Keratinocyte (primary cell): ENCODE measurements at regions not wholly inside any gene's neighbourhood (a gene's known extent, or its start where the extent isn't known, plus 50 kb on each side); places are given as distances from the start of the nearest gene placed in this dataset.

Experiments used
- DNase-seq: peaks from one replicate; pipeline ENCODE4 v3.0.0-alpha.2; 2011; ENCODE audit warnings: low read depth, missing footprints, low spot score
- FAIRE-seq: peaks from 2 replicates; lab custom pipeline; 2011; peaks lifted over from hg19 to GRCh38; lab: Jason Lieb, UNC
- H2AFZ ChIP-seq: 2 replicates; pipeline ENCODE4 v1.6.0; 2012; ENCODE audit warnings: low read length, control low read depth, inconsistent platforms; ENCODE audit not compliant: control insufficient read depth
- H3K27ac ChIP-seq: 2 replicates; pipeline ENCODE4 v1.5.1; 2011; ENCODE audit warnings: low read length; ENCODE audit not compliant: control insufficient read depth, insufficient read depth
- H3K27me3 ChIP-seq: 3 replicates; pipeline ENCODE4 v1.6.0; 2011; ENCODE audit warnings: low read length; ENCODE audit not compliant: control insufficient read depth, insufficient read depth; ENCODE audit errors: extremely low read depth
- H3K36me3 ChIP-seq, 2 experiments: 2 replicates in 1 of 2; 3 replicates in 1 of 2; pipeline ENCODE4 v1.5.1; 2011; ENCODE audit warnings: low read length in 2 of 2, mild to moderate bottlenecking in 1 of 2; ENCODE audit not compliant: control insufficient read depth in 2 of 2, insufficient read depth in 2 of 2; ENCODE audit errors: extremely low read depth in 1 of 2
- H3K4me1 ChIP-seq: 3 replicates; pipeline ENCODE4 v1.5.1; 2011; ENCODE audit warnings: low read length; ENCODE audit not compliant: control insufficient read depth, insufficient read depth; ENCODE audit errors: extremely low read depth
- H3K4me2 ChIP-seq: 3 replicates; pipeline ENCODE4 v1.6.0; 2011; ENCODE audit warnings: low read depth, low read length; ENCODE audit not compliant: control insufficient read depth, insufficient read depth; ENCODE audit errors: extremely low read depth
- H3K4me3 ChIP-seq, 3 experiments: fragments of 200-600 bp in 1 of 3; sonication (generic) in 1 of 3; 2 replicates in 2 of 3; 3 replicates in 1 of 3; pipeline ENCODE4 v1.5.1; 2011 to 2016; ENCODE audit warnings: low read length in 3 of 3, mild to moderate bottlenecking in 3 of 3, control low read depth in 2 of 3, inconsistent platforms in 1 of 3, low read depth in 1 of 3, mixed read lengths in 1 of 3, mixed run types in 1 of 3, moderate library complexity in 1 of 3; ENCODE audit not compliant: control insufficient read depth in 2 of 3, insufficient read depth in 2 of 3; ENCODE audit errors: extremely low read depth in 1 of 3
- H3K79me2 ChIP-seq: 2 replicates; pipeline ENCODE4 v1.6.0; 2012; ENCODE audit warnings: low read length; ENCODE audit not compliant: control insufficient read depth, insufficient read depth
- H3K9ac ChIP-seq: 3 replicates; pipeline ENCODE4 v1.6.0; 2011; ENCODE audit warnings: low read length; ENCODE audit not compliant: control insufficient read depth, insufficient read depth; ENCODE audit errors: extremely low read depth
- H3K9me1 ChIP-seq: 3 replicates; pipeline ENCODE4 v1.6.0; 2011; ENCODE audit warnings: low read length; ENCODE audit not compliant: control insufficient read depth, insufficient read depth; ENCODE audit errors: extremely low read depth
- H3K9me3 ChIP-seq: 2 replicates; pipeline ENCODE4 v1.5.1; 2012; ENCODE audit warnings: low read depth, low read length; ENCODE audit not compliant: control insufficient read depth
- H4K20me1 ChIP-seq: 3 replicates; pipeline ENCODE4 v1.6.0; 2011; ENCODE audit warnings: low read length; ENCODE audit not compliant: control insufficient read depth, insufficient read depth; ENCODE audit errors: extremely low read depth
- CTCF ChIP-seq, 3 experiments: IDR thresholded peaks in 1 of 3; conservative IDR thresholded peaks in 1 of 3; optimal IDR thresholded peaks in 1 of 3; 2 replicates in 2 of 3; 3 replicates in 1 of 3; pipeline versions ENCODE3 to v1.5.1; 2011; ENCODE audit warnings: low read length in 3 of 3, mild to moderate bottlenecking in 3 of 3, moderate library complexity in 2 of 3, control low read depth in 1 of 3, inconsistent platforms in 1 of 3; ENCODE audit not compliant: insufficient read depth in 2 of 3; ENCODE audit errors: extremely low read depth in 1 of 3
- EZH2 ChIP-seq: IDR thresholded peaks from one replicate; pipeline ENCODE4 v1.6.1; 2012; ENCODE audit warnings: inconsistent platforms, mild to moderate bottlenecking, low read length, moderate library complexity
- dilution Hi-C: fragments of 300-500 bp; cut with MboI; formaldehyde crosslinking; loops from one replicate; pipeline ENCODE4 v1.7.0; 2020; ENCODE audit warnings: low sequenced_read_pairs; ENCODE audit not compliant: extremely low pct_ligation_motif_present

DNA sequence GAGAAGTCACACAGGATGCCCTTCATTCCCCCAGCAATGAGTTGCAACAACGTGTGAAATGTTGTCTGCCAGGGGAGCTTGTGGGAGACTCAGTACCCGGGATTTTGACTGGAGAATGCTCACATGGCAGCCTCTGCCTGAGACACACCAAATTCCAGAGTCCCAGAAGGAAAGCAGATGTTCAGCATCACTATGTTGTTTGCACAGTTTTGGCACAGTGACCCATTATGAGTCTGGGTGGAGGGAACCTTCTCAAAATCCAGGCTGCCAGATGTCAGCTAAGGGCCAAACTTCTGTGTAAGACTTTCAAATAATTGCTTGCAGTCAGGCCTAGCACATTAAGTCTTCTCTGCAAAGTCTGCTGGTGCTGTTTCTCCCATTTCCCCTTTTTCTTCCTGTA, 1029.7 kb upstream of the TENM3 start:
- H3K9me1 ChIP-seq, result no peaks in the 10 kb centered on the region
- no peaks in the 10 kb centered on the region for H3K79me2 ChIP-seq
- no peaks in the 10 kb centered on the region for H4K20me1 ChIP-seq
- no peak overlapping the region for H3K9ac ChIP-seq
- H3K4me1 ChIP-seq, result no peaks in the 10 kb centered on the region
- H3K27ac ChIP-seq, result no peak overlapping the region
- DNase-seq (no peak), FAIRE-seq (no peak)
- dilution Hi-C loops, result no loop called here
- H3K4me3 ChIP-seq, result no peak overlapping the region
- TF ChIP-seq EZH2 (no peak), CTCF (optimal IDR thresholded peaks at IDR 0.05 in 1 of 3, IDR thresholded peaks at IDR 0.05 in 1 of 3, conservative IDR thresholded peaks at IDR 0.05 in 1 of 3; ENCODE audit: extremely low read depth in 1 of 3, insufficient read depth in 2 of 3, low read length in 3 of 3) (no peak)
- H2AFZ ChIP-seq, result no peak overlapping the region
- no peaks in the 10 kb centered on the region for H3K9me3 ChIP-seq
- H3K36me3 ChIP-seq, result no peaks in the 10 kb centered on the region
- H3K4me2 ChIP-seq, result no peak overlapping the region
- H3K27me3 ChIP-seq, result no peaks in the 10 kb centered on the region

GRCh38 chr4:181216501-181216900, 1026.7 kb upstream of the TENM3 start:
- Histone ChIP-seq H3K27me3 (no peaks in the 10 kb centered on the region), H3K9me3 (no peaks in the 10 kb centered on the region), H3K4me1 (no peaks in the 10 kb centered on the region), H3K79me2 (no peaks in the 10 kb centered on the region), H3K27ac (no peak overlapping the region), H2AFZ (no peak overlapping the region), H3K9ac (no peak overlapping the region), H3K4me3 (no peak overlapping the region), H3K9me1 (no peaks in the 10 kb centered on the region), H4K20me1 (no peaks in the 10 kb centered on the region), H3K4me2 (no peak overlapping the region), H3K36me3 (no peaks in the 10 kb centered on the region)
- no peak for TF ChIP-seq EZH2
- no peak for TF ChIP-seq CTCF (optimal IDR thresholded peaks at IDR 0.05 in 1 of 3, IDR thresholded peaks at IDR 0.05 in 1 of 3, conservative IDR thresholded peaks at IDR 0.05 in 1 of 3; ENCODE audit: extremely low read depth in 1 of 3, insufficient read depth in 2 of 3, low read length in 3 of 3)
- dilution Hi-C loops, result no loop called here
- FAIRE-seq (no peak), DNase-seq (no peak)
